Stomach (tissue), 8 donors: ENCODE measurements at regions not wholly inside any gene's neighbourhood (a gene's known extent, or its start where the extent isn't known, plus 50 kb on each side); places are given as distances from the start of the nearest gene placed in this dataset.
A peak's percentile ranks its signal among the peaks of the same experiment; 100 is the strongest.

Experiments used
- DNase-seq, 2 donors: peaks; one replicate each; pipeline versions ENCODE4 v3.0.0 to v3.0.0-alpha.2; 2013 to 2019
- H3K27ac ChIP-seq, 5 donors: fragments of 200-600 bp in 4 of 5; sonication (generic) in 4 of 5; one replicate each; pipeline ENCODE4 v1.5.1; 2013 to 2019; ENCODE audit warnings: mild to moderate bottlenecking in 1 of 5, moderate library complexity in 1 of 5
- H3K27me3 ChIP-seq, 3 donors: fragments of 200-600 bp; sonication (generic); one replicate each; pipeline ENCODE4 v1.5.1; 2017 to 2019; ENCODE audit warnings: mixed run types in 1 of 3
- H3K36me3 ChIP-seq, 4 donors: fragments of 200-600 bp; sonication (generic); 1 replicate in 3 of 4; 2 replicates in 1 of 4; pipeline ENCODE4 v1.5.1; 2016 to 2019
- H3K4me1 ChIP-seq, 4 donors: fragments of 200-600 bp; sonication (generic); one replicate each; pipeline ENCODE4 v1.5.1; 2016 to 2019
- H3K4me3 ChIP-seq, 4 donors: fragments of 200-600 bp; sonication (generic) in 3 of 4; one replicate each; pipeline ENCODE4 v1.5.1; 2016 to 2019; ENCODE audit warnings: mild to moderate bottlenecking in 1 of 4
- H3K9me3 ChIP-seq, 4 donors: fragments of 200-600 bp; sonication (generic); one replicate each; pipeline ENCODE4 v1.5.1; 2016 to 2019
- EP300 ChIP-seq: sonication (generic); formaldehyde crosslinking; IDR thresholded peaks from one replicate; pipeline ENCODE4 v1.6.1; 2017; ENCODE audit warnings: antibody characterized with exemption
- POLR2A ChIP-seq, 4 donors: fragments of 450-650 bp; IDR thresholded peaks; one replicate each; pipeline ENCODE4 v1.6.1; 2016; ENCODE audit warnings: antibody characterized with exemption in 4 of 4, control low read depth in 2 of 4, mild to moderate bottlenecking in 1 of 4, moderate library complexity in 1 of 4
- POLR2AphosphoS5 ChIP-seq, 3 donors: sonication (generic); formaldehyde crosslinking; IDR thresholded peaks; one replicate each; pipeline ENCODE4 v1.6.1; 2016; ENCODE audit warnings: antibody characterized with exemption in 3 of 3
- WGBS, 5 donors: extraction: QIAGEN DNeasy Blood & Tissue Kit in 3 of 5; methylation state at CpG; one replicate each; pipeline versions ENCODE4 v1.1.5 to v1.1.7; 2013 to 2018; 5-methylcytosine and 5-hydroxymethylcytosine counted together
- intact Hi-C: fragments of 100-400 bp; cut with DNase I; formaldehyde crosslinking; loops from one replicate; pipeline ENCODE4 v1.15.1; 2023; ENCODE audit warnings: low total_unique reads
- TF ChIP-seq, protein P1 (sequence below), 7 experiments: fragments of 450-650 bp in 4 of 7; fragments of 200-600 bp in 3 of 7; sonication (generic) in 3 of 7; IDR thresholded peaks; one replicate each; pipeline ENCODE4 v1.5.1; 2016 to 2019; ENCODE audit warnings: antibody characterized with exemption in 7 of 7, control low read depth in 2 of 7, mild to moderate bottlenecking in 1 of 7
- donor health status: healthy with polysubstance abuse.
- donor health status: Bipolar disorder and iron deficiency.
- donor health status: healthy.

DNA sequence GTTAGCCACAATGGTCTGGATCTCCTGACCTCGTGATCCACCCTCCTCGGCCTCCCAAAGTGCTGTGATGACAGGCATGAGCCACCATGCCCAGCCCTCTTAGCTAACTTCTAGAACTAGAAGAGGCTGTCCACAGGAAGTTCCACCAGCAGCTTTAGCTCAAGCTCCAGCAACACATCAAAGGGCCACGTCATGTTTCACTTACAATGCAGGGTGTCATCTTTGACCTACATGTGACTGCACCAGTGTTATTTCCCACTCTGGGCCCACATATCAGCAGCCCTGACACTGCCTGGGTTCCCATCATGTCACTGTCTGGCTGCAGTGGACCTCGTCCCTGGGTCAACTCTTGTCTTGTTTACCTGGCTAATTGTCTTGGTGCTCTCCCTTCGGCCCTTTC lies 147.2 kb downstream of the GRIN2B start:
- TF ChIP-seq POLR2A (IDR thresholded peaks at IDR 0.05) = no peak
- TF ChIP-seq, protein P1, sequence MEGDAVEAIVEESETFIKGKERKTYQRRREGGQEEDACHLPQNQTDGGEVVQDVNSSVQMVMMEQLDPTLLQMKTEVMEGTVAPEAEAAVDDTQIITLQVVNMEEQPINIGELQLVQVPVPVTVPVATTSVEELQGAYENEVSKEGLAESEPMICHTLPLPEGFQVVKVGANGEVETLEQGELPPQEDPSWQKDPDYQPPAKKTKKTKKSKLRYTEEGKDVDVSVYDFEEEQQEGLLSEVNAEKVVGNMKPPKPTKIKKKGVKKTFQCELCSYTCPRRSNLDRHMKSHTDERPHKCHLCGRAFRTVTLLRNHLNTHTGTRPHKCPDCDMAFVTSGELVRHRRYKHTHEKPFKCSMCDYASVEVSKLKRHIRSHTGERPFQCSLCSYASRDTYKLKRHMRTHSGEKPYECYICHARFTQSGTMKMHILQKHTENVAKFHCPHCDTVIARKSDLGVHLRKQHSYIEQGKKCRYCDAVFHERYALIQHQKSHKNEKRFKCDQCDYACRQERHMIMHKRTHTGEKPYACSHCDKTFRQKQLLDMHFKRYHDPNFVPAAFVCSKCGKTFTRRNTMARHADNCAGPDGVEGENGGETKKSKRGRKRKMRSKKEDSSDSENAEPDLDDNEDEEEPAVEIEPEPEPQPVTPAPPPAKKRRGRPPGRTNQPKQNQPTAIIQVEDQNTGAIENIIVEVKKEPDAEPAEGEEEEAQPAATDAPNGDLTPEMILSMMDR (IDR thresholded peaks at IDR 0.05) = no peak
- intact Hi-C loops = no loop called here
- H3K27me3 ChIP-seq = no peaks in the 10 kb centered on the region
- no peak overlapping the region for H3K27ac ChIP-seq
- no peak overlapping the region for H3K4me3 ChIP-seq
- DNase-seq = no peak
- H3K36me3 ChIP-seq = no peaks in the 10 kb centered on the region
- H3K9me3 ChIP-seq = no peaks in the 10 kb centered on the region
- no peaks in the 10 kb centered on the region for H3K4me1 ChIP-seq
- WGBS, 5 donors = 75 to 91% (median 84%) methylated on average over 5 of the region's 5 CpGs

DNA sequence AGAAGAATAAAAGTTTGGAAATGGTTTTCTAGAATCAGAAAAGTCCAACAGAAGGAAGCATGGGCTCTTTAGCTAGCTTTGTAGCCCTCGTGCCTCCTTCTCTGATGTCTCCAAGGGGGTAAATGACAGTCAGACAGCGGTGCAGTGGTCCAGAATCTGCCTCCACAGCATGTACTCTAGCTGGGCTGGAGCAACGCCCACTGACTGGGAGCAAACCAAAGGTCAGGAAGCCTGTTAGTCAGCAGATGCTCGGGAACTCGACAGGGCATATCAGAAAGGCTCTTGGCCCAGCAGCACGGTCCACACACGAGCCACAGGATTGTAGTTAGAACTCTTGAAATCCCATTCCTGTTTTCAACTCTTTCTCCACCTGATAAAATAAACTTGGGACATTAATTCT lies 164.3 kb downstream of the GRIN2B start:
- Histone ChIP-seq H3K4me1 (no peaks in the 10 kb centered on the region), H3K36me3 (no peaks in the 10 kb centered on the region), H3K4me3 (no peak overlapping the region), H3K27me3 (no peaks in the 10 kb centered on the region), H3K9me3 (no peaks in the 10 kb centered on the region), H3K27ac (no peak overlapping the region)
- TF ChIP-seq POLR2AphosphoS5 (IDR thresholded peaks at IDR 0.05) (no peak), EP300 (no peak), POLR2A (IDR thresholded peaks at IDR 0.05) (no peak)
- TF ChIP-seq, protein P1 (IDR thresholded peaks at IDR 0.05) = no peak
- WGBS, 5 donors = 50 to 67% (median 55%) methylated on average over 7 of the region's 7 CpGs
- intact Hi-C loops = no loop called here
- DNase-seq = peak in 1 of 2 donors; percentile 38

DNA sequence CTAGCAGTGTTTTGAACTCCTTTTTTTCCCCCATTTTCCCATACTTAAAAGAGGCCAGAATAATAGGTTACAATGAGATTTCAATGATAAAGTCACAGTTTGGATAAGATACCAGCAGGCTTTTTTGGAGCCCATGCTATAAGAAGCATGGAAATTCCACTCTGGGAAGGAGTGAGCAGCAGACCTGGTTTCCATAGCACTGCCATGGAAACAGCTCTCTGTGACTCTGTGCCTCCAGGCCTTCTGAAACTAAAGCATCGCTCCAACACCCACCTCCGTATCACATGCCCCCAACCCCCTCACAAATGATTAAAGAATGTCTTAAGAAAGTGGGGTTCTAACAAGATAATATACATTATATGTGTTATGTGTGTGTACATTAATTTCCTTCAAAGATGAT lies 165.0 kb downstream of the GRIN2B start:
- intact Hi-C loops = no loop called here
- no peak overlapping the region for H3K4me3 ChIP-seq
- DNase-seq = peak in 1 of 2 donors; percentile 20
- H3K27ac ChIP-seq = no peak overlapping the region
- H3K9me3 ChIP-seq = no peaks in the 10 kb centered on the region
- no peaks in the 10 kb centered on the region for H3K36me3 ChIP-seq
- H3K27me3 ChIP-seq = no peaks in the 10 kb centered on the region
- TF ChIP-seq EP300 (no peak), POLR2A (IDR thresholded peaks at IDR 0.05) (no peak), POLR2AphosphoS5 (IDR thresholded peaks at IDR 0.05) (no peak)
- TF ChIP-seq, protein P1 (IDR thresholded peaks at IDR 0.05) = no peak
- no peaks in the 10 kb centered on the region for H3K4me1 ChIP-seq
- 73 to 89% (median 78%) methylated on average over 2 of the region's 2 CpGs for WGBS, 5 donors

DNA sequence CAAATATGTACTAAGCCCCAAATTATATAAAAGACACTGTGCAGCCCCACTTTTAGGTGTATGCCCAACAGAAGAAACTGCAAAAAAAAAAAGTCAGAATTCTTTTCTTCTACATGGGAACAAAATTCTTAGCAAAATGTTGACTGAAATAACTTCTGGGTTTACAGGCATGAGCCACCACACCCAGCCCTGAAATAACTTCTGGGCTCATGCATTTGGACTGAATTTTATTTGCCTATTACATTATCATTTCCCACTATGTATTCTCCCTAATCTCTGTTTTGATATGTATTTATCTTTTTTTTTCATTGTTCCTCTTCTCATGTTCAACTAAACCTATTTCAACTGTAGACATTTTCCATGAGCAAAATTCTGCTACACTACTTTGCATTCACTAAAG lies 169.2 kb downstream of the GRIN2B start:
- Histone ChIP-seq H3K9me3 (no peaks in the 10 kb centered on the region), H3K36me3 (no peaks in the 10 kb centered on the region), H3K4me1 (no peaks in the 10 kb centered on the region), H3K27ac (no peak overlapping the region), H3K4me3 (no peak overlapping the region), H3K27me3 (no peaks in the 10 kb centered on the region)
- no peak for DNase-seq
- TF ChIP-seq, protein P1 (IDR thresholded peaks at IDR 0.05) = no peak
- TF ChIP-seq POLR2AphosphoS5 (IDR thresholded peaks at IDR 0.05) = no peak
- no peak for TF ChIP-seq EP300
- intact Hi-C loops = no loop called here

DNA sequence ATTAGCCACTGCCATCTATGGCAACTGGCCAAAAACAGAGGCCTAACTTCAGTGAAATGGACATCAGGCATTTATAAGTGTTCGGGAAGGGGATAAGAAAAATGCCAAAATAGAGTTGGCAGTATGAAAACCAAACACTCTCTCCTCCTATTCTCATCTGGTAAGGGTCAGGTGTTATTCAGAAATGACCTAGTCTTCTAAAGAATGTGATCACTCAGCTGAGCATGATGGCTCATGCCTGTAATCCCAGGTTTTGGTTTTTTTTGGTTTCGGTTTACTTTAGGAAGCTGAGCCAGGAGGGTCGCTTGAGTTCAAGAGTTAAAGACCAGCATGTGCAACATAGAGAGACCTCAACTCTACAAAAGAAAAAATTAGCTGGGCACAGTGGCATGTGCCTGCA lies 170.3 kb downstream of the GRIN2B start:
- Histone ChIP-seq H3K36me3 (no peaks in the 10 kb centered on the region), H3K4me1 (no peaks in the 10 kb centered on the region)
- TF ChIP-seq, protein P1 (IDR thresholded peaks at IDR 0.05) = no peak
- TF ChIP-seq POLR2AphosphoS5 (IDR thresholded peaks at IDR 0.05) (no peak), POLR2A (IDR thresholded peaks at IDR 0.05) (no peak), EP300 (no peak)

More for the DNA sequence above, 170.3 kb downstream of the GRIN2B start:
- no peaks in the 10 kb centered on the region for H3K27me3 ChIP-seq
- intact Hi-C loops = no loop called here
- no peak overlapping the region for H3K27ac ChIP-seq
- 80 to 90% (median 85%) methylated on average over 3 of the region's 3 CpGs for WGBS, 5 donors
- no peak for DNase-seq
- H3K4me3 ChIP-seq = no peak overlapping the region
- H3K9me3 ChIP-seq = no peaks in the 10 kb centered on the region
